AG09309 (cell line): ENCODE measurements at regions not wholly inside any gene's neighbourhood (a gene's known extent, or its start where the extent isn't known, plus 50 kb on each side); places are given as distances from the start of the nearest gene placed in this dataset.
"Not testable (repeated sequence)": the region's sequence is repeated elsewhere in the genome, so short reads cannot be mapped to it uniquely, and the experiment has no call there.

Experiments used
- DNase-seq: peaks from one replicate; pipeline ENCODE4 v3.0.0-alpha.2; 2010; ENCODE audit warnings: low read depth
- H3K4me3 ChIP-seq: 2 replicates; pipeline ENCODE4 v1.5.1; 2011; ENCODE audit warnings: mild to moderate bottlenecking, low read depth, low read length, moderate library complexity; ENCODE audit not compliant: control insufficient read depth
- TF ChIP-seq, protein P1 (sequence below): IDR thresholded peaks from 2 replicates; pipeline ENCODE4 v1.5.1; 2011; ENCODE audit warnings: mild to moderate bottlenecking, low read depth, low read length, inconsistent platforms; ENCODE audit not compliant: insufficient read depth, control insufficient read depth; ENCODE audit errors: missing control alignments

DNA sequence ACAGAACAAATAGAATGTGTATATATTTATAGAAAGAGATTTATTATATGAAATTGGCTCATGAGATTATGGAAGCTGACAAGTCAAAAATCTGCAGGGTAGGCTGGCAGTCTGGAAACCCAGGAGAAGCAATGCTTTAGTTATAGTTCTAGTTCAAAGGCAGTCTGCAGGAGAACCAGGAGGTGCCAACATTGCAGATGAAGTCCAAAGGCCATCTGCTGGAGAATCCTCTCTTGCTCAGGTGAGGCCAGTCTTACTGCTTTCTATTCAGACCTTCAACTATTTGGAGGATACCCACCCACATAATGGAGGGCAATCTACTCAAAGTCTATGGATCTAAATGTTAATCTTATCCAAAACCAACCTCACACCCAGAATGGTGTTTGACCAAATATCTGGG lies 75.9 kb upstream of the MRPS6 start:
- H3K4me3 ChIP-seq, result no peak overlapping the region
- TF ChIP-seq, protein P1, sequence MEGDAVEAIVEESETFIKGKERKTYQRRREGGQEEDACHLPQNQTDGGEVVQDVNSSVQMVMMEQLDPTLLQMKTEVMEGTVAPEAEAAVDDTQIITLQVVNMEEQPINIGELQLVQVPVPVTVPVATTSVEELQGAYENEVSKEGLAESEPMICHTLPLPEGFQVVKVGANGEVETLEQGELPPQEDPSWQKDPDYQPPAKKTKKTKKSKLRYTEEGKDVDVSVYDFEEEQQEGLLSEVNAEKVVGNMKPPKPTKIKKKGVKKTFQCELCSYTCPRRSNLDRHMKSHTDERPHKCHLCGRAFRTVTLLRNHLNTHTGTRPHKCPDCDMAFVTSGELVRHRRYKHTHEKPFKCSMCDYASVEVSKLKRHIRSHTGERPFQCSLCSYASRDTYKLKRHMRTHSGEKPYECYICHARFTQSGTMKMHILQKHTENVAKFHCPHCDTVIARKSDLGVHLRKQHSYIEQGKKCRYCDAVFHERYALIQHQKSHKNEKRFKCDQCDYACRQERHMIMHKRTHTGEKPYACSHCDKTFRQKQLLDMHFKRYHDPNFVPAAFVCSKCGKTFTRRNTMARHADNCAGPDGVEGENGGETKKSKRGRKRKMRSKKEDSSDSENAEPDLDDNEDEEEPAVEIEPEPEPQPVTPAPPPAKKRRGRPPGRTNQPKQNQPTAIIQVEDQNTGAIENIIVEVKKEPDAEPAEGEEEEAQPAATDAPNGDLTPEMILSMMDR, result no peak
- DNase-seq, result no peak

DNA sequence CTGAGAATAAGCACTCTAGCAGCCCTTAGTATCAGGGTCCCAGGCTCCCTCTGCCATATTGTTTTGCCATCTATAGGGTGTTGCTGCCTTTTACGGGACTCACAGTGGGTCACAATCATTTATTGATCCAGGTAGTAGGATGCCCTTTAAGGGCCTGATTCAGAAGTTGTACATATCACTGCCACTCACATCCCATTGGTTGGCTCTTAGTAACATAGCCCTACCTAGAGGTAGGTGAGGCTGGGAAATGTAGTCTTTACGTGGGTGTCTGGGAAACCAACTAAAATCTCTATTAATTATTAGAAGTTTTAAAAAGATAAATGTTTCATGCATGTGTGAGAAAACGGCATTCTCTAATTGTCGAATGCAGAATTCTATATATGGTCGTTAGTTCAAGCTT lies 78.8 kb upstream of the ATP5PO start:
- no peak for DNase-seq
- H3K4me3 ChIP-seq, result no peak overlapping the region
- TF ChIP-seq, protein P1, result no peak

DNA sequence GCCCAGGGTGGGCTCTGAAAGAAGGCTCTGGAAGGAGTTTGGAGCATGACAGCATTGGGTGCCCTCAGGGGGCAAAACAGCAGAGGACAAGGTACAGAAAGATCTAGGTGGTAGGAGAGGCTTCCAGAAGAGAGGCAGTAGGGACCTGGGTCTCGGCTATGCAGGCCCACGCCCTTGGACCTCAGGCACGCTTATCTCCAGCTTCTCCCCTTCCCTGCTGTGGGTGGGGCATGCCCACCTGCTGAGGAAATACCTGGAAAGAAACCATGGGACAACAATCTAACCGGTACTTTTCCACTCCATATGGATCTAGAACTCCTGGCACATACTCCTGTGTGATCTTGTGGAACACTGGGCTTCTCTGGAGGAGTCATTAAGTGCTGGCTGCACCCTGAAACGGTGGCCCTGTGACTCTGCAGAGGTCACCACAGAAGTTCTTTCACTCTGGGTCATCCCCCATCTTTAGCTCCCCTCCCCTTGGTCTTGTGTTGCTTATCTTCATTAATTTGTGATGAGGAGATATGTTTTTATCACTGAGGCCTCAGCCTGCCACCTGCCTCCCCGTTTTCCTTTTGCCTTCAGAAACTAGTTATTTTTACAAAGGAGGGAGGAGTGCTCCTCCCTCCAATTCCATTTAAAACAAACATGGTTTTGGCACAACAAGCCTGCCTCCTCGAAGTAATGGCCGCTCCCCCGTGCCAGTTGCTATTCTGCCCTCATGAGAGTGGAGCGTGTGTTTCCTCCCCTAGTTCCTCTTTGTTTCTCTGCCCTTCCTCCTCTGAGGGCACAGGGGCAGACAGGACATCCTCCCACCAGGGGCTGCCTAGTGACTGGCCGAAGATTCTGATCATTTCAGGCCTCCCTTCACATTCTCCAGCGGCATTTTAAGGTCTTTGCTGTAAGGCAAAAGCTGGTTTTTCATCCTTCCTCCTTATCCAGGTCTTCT lies 78.0 kb upstream of the ATP5PO start:
- no peak for DNase-seq
- TF ChIP-seq, protein P1, result no peak
- no peak overlapping the region for H3K4me3 ChIP-seq

DNA sequence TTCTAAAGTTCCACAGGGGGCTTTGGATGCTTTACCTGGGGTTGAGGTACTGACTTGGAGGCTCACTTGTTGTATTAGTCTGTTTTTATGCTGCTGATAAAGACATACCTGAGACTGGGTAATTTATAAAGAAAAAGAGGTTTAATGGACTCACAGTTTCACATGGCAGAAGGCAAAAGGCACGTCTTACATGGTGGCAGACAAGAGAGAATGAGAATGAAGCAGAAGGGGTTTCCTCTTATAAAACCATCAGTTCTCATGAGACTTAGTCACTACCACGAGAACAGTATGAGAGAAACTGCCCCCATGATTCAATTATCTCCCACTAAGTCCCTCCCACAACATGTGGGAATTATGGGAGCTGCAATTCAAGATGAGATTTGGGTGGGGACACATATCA lies 76.8 kb upstream of the ATP5PO start:
- H3K4me3 ChIP-seq, DNase-seq: not testable (repeated sequence)

DNA sequence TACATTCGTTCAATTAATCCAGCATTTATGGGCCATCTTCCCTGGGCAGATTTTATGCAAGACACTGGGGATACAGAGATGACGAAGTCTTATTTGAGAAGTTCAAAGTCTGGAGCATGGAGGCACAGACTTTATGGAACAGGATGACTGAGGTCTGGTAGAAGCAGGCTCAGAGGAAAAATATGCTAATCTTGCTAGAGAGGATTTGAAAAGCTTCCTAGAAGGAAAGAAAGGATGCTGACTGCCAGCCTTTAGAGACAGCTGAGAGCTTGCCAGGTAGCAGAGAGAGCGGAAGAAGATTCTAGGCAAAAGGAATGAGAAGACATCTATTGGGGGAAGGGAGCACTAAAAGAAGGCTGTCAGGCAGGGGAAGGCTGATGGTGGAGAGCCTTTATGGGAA lies 75.5 kb upstream of the ATP5PO start:
- TF ChIP-seq, protein P1, result no peak
- H3K4me3 ChIP-seq, result no peak overlapping the region
- DNase-seq, result no peak

DNA sequence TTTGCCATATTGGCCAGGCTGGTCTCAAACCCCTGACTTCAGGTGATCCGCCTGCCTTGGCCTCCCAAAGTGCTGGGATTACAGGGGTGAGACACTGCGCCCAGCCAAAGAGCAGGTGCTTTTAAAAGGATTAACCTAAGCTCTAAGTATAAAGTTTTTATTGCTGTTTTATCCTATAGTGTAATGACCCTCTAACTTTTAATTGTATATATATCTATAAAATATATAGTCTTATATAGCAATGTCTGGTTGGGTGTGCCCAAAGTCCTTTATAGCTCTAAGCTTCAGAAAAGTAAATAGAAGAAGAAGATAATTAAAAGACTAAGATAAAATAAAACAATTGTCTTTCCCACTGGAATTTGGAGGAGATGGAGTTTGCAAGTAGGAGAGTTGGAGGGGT lies 73.8 kb upstream of the ATP5PO start:
- no peak for DNase-seq
- TF ChIP-seq, protein P1, result no peak
- no peak overlapping the region for H3K4me3 ChIP-seq

DNA sequence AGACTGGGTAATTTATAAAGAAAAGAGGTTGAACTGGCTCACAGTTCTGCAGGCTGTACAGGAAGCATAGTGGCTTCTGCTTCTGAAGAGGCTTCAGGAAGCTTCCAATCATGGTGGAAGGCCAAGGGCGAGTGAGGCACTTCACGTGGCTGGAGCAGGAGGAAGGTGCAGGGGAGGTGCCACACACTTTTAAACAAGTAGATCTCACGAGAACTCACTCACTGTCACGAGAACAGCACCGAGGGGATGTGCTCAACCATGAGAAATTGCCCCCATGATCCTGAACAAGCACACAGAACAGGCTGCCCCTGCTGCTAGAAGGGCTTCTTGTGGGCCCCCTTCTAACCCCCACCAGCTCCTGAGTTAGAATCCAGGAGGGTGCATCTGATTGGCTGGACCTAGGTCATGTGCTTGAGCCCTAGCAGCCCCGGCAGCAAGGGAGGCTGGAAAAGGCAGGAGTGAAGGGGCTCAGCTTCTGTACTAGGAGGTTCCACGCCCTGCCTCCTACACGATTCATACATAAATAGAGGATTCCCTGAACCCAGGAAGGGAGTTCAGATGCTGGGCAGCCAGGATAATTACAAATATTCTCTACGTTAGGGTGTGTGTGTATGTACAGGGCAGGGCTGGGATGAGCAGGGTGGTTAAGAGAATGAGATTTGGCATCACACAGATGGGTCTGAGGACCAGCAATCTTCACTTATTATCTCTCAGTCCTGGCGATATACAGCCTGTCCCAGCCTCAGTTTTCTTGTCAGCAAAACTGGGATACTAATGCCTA lies 72.8 kb upstream of the ATP5PO start:
- no peak for DNase-seq
- no peak overlapping the region for H3K4me3 ChIP-seq
- TF ChIP-seq, protein P1, result no peak
